WTC11 (cell line): ENCODE measurements at regions not wholly inside any gene's neighbourhood (a gene's known extent, or its start where the extent isn't known, plus 50 kb on each side); places are given as distances from the start of the nearest gene placed in this dataset.

ENCODE experiments used
- ATAC-seq: fragments of 200-7000 bp; cut with Tn5 transposase; 2 replicates; pipeline ENCODE4 v1.10.0; 2021; ENCODE audit warnings: mild to moderate bottlenecking, moderate library complexity
- CTCF ChIA-PET: fragments of 300-600 bp; sonication (Branson Sonifier 250); formaldehyde crosslinking; loops from one replicate; lab custom pipeline; 2021; ENCODE audit warnings: antibody characterized with exemption; lab: Charles Lee
- POLR2A ChIA-PET: fragments of 350-600 bp; sonication (Branson Sonifier 250); formaldehyde crosslinking; loops from one replicate; lab custom pipeline; 2021; ENCODE audit warnings: antibody characterized with exemption; lab: Charles Lee
- DNase-seq: peaks from one replicate; pipeline ENCODE4 v3.0.0; 2021; ENCODE audit warnings: low spot score
- H3K27ac Mint-ChIP-seq: 2 replicates; pipeline ENCODE4 v1.8.0; 2021; ENCODE audit warnings: mixed read lengths
- H3K27me3 Mint-ChIP-seq: 2 replicates; pipeline ENCODE4 v1.8.0; 2021; ENCODE audit warnings: low read depth, mild to moderate bottlenecking, moderate library complexity, mixed read lengths
- H3K36me3 Mint-ChIP-seq: 2 replicates; pipeline ENCODE4 v1.8.0; 2021; ENCODE audit warnings: mixed read lengths
- H3K4me1 Mint-ChIP-seq: 2 replicates; pipeline ENCODE4 v1.8.0; 2022; ENCODE audit warnings: mixed read lengths
- H3K4me3 Mint-ChIP-seq: 2 replicates; pipeline ENCODE4 v1.8.0; 2021; ENCODE audit warnings: mild to moderate bottlenecking, moderate library complexity, mixed read lengths
- H3K9me3 Mint-ChIP-seq: 2 replicates; pipeline ENCODE4 v1.8.0; 2021; ENCODE audit warnings: mixed read lengths
- EMX1 ChIP-seq: fragments of 250-450 bp; sonication (Bioruptor Pico); IDR thresholded peaks from 2 replicates; pipeline ENCODE4 v1.8.0; 2021; ENCODE audit warnings: mild to moderate bottlenecking
- FOXP1 ChIP-seq: sonication (generic); formaldehyde crosslinking; IDR thresholded peaks from 2 replicates; pipeline ENCODE4 v1.8.0; 2022; ENCODE audit warnings: missing genetic modification reagents, mild to moderate bottlenecking, moderate library complexity, borderline replicate concordance
- GTF2I ChIP-seq: fragments of 250-450 bp; sonication (Bioruptor Pico); conservative IDR thresholded peaks from 2 replicates; pipeline ENCODE4 v1.4.0; 2021; ENCODE audit warnings: mild to moderate bottlenecking
- IRF2 ChIP-seq: sonication (generic); formaldehyde crosslinking; IDR thresholded peaks from 2 replicates; pipeline ENCODE4 v1.8.0; 2022; ENCODE audit warnings: low read depth, missing genetic modification reagents, borderline replicate concordance
- JUN ChIP-seq: sonication (generic); formaldehyde crosslinking; IDR thresholded peaks from 2 replicates; pipeline ENCODE4 v1.8.0; 2023; ENCODE audit warnings: mild to moderate bottlenecking, missing genetic modification reagents
- KAT7 ChIP-seq: sonication (generic); formaldehyde crosslinking; IDR thresholded peaks from 2 replicates; pipeline ENCODE4 v1.8.1; 2023; ENCODE audit warnings: missing genetic modification reagents, mild to moderate bottlenecking, borderline replicate concordance
- MXD4 ChIP-seq: fragments of 250-450 bp; sonication (Bioruptor Pico); IDR thresholded peaks from 2 replicates; pipeline ENCODE4 v1.8.0; 2021; ENCODE audit warnings: mild to moderate bottlenecking, moderate library complexity, borderline replicate concordance
- MYBL2 ChIP-seq: sonication (generic); formaldehyde crosslinking; IDR thresholded peaks from 2 replicates; pipeline ENCODE4 v1.8.1; 2023; ENCODE audit warnings: mild to moderate bottlenecking, moderate library complexity, missing genetic modification reagents
- NFATC4 ChIP-seq: fragments of 250-450 bp; sonication (Bioruptor Pico); IDR thresholded peaks from 2 replicates; pipeline ENCODE4 v1.9.0; 2021; ENCODE audit warnings: mild to moderate bottlenecking
- NR2C2 ChIP-seq: sonication (generic); formaldehyde crosslinking; IDR thresholded peaks from 2 replicates; pipeline ENCODE4 v1.8.0; 2022; ENCODE audit warnings: mild to moderate bottlenecking, missing genetic modification reagents
- NR3C1 ChIP-seq: sonication (generic); formaldehyde crosslinking; conservative IDR thresholded peaks from 2 replicates; pipeline ENCODE4 v1.8.1; 2023; ENCODE audit warnings: low read depth, mild to moderate bottlenecking, missing genetic modification reagents
- OVOL2 ChIP-seq: fragments of 250-450 bp; sonication (Bioruptor Pico); IDR thresholded peaks from 2 replicates; pipeline ENCODE4 v1.9.0; 2021; ENCODE audit warnings: mild to moderate bottlenecking, borderline replicate concordance
- PRRX2 ChIP-seq: fragments of 250-450 bp; sonication (Bioruptor Pico); IDR thresholded peaks from 2 replicates; pipeline ENCODE4 v1.8.0; 2021; ENCODE audit warnings: mild to moderate bottlenecking
- RELA ChIP-seq: sonication (generic); formaldehyde crosslinking; IDR thresholded peaks from 2 replicates; pipeline ENCODE4 v1.8.1; 2022; ENCODE audit warnings: missing genetic modification reagents, mild to moderate bottlenecking, borderline replicate concordance
- SMAD3 ChIP-seq: sonication (generic); formaldehyde crosslinking; IDR thresholded peaks from 2 replicates; pipeline ENCODE4 v1.8.0; 2022; ENCODE audit warnings: missing genetic modification reagents, mild to moderate bottlenecking, borderline replicate concordance
- SOX15 ChIP-seq: fragments of 250-450 bp; sonication (Bioruptor Pico); IDR thresholded peaks from 2 replicates; pipeline ENCODE4 v1.9.0; 2021; ENCODE audit warnings: mild to moderate bottlenecking
- SP1 ChIP-seq: sonication (generic); formaldehyde crosslinking; conservative IDR thresholded peaks from 2 replicates; pipeline ENCODE4 v1.8.1; 2022; ENCODE audit warnings: missing genetic modification reagents
- TEAD4 ChIP-seq: sonication (generic); formaldehyde crosslinking; IDR thresholded peaks from 2 replicates; pipeline ENCODE4 v1.8.0; 2022; ENCODE audit warnings: mild to moderate bottlenecking, missing genetic modification reagents
- ZNF263 ChIP-seq: sonication (generic); formaldehyde crosslinking; IDR thresholded peaks from 2 replicates; pipeline ENCODE4 v1.8.1; 2022; ENCODE audit warnings: low read depth, mild to moderate bottlenecking, moderate library complexity, missing genetic modification reagents
- ZNF396 ChIP-seq: fragments of 250-450 bp; sonication (Bioruptor Pico); IDR thresholded peaks from 2 replicates; pipeline ENCODE4 v1.8.0; 2021; ENCODE audit warnings: mild to moderate bottlenecking, moderate library complexity, borderline replicate concordance
- TF ChIP-seq, protein P1 (sequence below): sonication (generic); formaldehyde crosslinking; IDR thresholded peaks from 2 replicates; pipeline ENCODE4 v1.8.1; 2022; ENCODE audit warnings: low read depth, missing genetic modification reagents, borderline replicate concordance
- TF ChIP-seq, protein P2 (sequence below): fragments of 250-450 bp; sonication (Bioruptor Pico); conservative IDR thresholded peaks from 2 replicates; pipeline ENCODE4 v1.9.0; 2021; ENCODE audit warnings: mild to moderate bottlenecking
- TF ChIP-seq, protein P3 (sequence below): sonication (generic); formaldehyde crosslinking; IDR thresholded peaks from 2 replicates; pipeline ENCODE4 v1.8.1; 2022; ENCODE audit warnings: low read depth, mild to moderate bottlenecking, moderate library complexity, missing genetic modification reagents, borderline replicate concordance
- TF ChIP-seq, protein P4 (sequence below): sonication (generic); formaldehyde crosslinking; IDR thresholded peaks from 2 replicates; pipeline ENCODE4 v1.8.0; 2022; ENCODE audit warnings: mild to moderate bottlenecking, missing genetic modification reagents
- TF ChIP-seq, protein P5 (sequence below): sonication (generic); formaldehyde crosslinking; IDR thresholded peaks from 2 replicates; pipeline ENCODE4 v1.8.1; 2022; ENCODE audit warnings: mild to moderate bottlenecking, missing genetic modification reagents, moderate library complexity, borderline replicate concordance
- TF ChIP-seq, protein P6 (sequence below): sonication (generic); formaldehyde crosslinking; IDR thresholded peaks from 2 replicates; pipeline ENCODE4 v1.8.1; 2023; ENCODE audit warnings: mild to moderate bottlenecking, missing genetic modification reagents

DNA sequence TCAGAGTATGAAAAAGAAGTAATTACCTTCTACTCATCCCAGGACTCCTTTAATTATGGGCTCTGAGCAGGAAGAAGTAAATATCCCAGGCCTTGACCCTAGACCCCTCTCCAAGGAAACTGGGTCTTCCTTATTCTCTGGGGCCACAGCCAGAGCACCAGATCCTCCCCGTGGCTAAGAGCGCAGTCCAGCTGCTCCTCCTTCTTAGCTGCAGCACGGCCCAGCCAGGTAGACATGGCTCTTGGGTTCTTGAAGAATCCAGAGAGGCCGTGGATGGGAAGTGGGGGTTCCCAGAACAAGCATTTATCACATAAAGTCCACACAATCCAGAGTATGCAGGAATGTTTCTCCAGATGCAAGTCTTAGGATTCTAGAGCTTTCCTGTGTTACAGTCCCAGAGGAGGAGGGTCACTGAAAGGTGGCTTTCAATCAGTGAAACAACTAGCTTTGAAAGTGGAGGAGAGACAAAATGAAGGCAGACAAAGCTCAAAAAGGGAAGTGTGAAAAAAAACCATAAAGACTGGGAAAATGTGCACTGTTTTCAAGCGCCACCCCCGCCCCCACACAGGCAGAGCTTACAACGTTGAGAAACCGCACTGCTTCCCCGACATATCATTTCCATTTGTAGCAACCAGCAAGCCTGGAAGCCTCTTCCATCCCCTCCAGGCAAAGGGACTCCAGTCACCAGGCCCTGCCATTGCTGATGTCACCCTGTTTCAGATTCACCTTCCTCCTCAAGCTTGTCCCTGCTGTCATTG is 396.5 kb upstream of the MKI67 start (continued):
- TF ChIP-seq, protein P1, sequence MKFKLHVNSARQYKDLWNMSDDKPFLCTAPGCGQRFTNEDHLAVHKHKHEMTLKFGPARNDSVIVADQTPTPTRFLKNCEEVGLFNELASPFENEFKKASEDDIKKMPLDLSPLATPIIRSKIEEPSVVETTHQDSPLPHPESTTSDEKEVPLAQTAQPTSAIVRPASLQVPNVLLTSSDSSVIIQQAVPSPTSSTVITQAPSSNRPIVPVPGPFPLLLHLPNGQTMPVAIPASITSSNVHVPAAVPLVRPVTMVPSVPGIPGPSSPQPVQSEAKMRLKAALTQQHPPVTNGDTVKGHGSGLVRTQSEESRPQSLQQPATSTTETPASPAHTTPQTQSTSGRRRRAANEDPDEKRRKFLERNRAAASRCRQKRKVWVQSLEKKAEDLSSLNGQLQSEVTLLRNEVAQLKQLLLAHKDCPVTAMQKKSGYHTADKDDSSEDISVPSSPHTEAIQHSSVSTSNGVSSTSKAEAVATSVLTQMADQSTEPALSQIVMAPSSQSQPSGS (CRISPR knock-in tag) = no peak
- TF ChIP-seq, all 79 proteins: peak for 0

DNA sequence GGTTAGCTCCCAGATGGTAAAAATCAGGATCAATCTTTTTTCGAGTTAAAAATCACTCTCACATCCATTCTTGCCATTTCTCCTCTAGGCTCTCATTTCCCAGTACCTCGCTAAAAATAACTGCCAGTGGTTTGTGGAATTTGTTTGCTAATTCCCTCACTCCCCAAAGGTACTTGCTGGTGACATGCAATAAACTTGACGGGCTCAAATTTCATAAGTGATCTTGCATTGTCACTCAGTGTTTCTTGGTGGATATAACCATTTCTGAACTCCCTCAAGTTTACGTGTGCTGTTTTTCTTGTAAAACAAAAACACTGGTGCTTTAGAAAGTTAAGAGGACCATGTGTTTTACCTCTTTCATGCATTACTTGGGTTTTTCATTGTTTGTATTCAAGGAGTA is 399.2 kb upstream of the MKI67 start:
- H3K4me3 Mint-ChIP-seq = no peak overlapping the region
- ATAC-seq (no peak), DNase-seq (no peak)
- ChIA-PET CTCF (no interaction called here), POLR2A (no interaction called here)
- H3K27me3 Mint-ChIP-seq = no peaks in the 10 kb centered on the region
- peaks cover 11% of the 10 kb centered on the region for H3K9me3 Mint-ChIP-seq
- TF ChIP-seq, protein P2, sequence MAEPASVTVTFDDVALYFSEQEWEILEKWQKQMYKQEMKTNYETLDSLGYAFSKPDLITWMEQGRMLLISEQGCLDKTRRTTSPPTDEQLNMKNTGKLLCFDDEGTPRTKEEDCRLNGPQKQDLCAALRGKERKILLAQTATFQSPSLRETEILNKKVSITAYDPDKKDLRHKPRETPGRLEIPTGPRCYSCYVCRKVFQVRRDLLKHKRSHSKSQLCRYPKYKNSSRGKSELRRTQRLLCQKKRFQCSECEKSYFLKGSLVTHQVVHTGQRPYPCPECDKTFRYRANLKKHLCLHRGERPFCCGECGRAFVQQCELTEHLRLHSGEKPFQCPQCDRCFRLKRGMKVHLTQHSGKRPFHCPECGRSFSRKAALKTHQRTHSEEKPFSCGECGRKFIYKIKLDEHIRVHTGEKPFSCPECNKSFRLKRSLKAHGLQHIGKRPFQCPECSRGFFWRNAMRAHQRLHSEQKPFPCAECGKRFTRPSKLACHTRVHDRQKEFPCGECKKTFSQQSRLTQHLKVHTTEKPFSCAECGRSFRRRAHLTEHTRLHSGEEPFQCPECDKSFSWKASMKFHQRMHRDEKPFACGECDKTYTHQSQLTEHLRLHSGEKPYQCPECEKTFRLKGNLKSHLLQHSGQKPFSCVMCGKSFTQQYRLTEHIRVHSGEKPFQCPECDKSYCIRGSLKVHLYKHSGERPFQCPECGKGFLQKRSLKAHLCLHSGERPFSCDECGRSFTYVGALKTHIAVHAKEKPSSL (CRISPR knock-in tag) = no peak
- TF ChIP-seq NR3C1 (CRISPR knock-in tag) = no peak
- no peak for TF ChIP-seq PRRX2 (CRISPR knock-in tag)
- TF ChIP-seq OVOL2 = no peak
- no peak for TF ChIP-seq IRF2 (CRISPR knock-in tag)
- TF ChIP-seq MXD4 (CRISPR knock-in tag) = no peak
- TF ChIP-seq SOX15 (CRISPR knock-in tag) = no peak
- TF ChIP-seq, protein P3, sequence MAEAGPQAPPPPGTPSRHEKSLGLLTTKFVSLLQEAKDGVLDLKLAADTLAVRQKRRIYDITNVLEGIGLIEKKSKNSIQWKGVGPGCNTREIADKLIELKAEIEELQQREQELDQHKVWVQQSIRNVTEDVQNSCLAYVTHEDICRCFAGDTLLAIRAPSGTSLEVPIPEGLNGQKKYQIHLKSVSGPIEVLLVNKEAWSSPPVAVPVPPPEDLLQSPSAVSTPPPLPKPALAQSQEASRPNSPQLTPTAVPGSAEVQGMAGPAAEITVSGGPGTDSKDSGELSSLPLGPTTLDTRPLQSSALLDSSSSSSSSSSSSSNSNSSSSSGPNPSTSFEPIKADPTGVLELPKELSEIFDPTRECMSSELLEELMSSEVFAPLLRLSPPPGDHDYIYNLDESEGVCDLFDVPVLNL = no peak
- TF ChIP-seq JUN (CRISPR knock-in tag) = no peak
- TF ChIP-seq, protein P4, sequence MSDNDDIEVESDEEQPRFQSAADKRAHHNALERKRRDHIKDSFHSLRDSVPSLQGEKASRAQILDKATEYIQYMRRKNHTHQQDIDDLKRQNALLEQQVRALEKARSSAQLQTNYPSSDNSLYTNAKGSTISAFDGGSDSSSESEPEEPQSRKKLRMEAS (CRISPR knock-in tag) = no peak
- no peak for TF ChIP-seq NR2C2 (CRISPR knock-in tag)
- TF ChIP-seq SMAD3 (CRISPR knock-in tag) = no peak
- TF ChIP-seq TEAD4 (CRISPR knock-in tag) = no peak
- TF ChIP-seq GTF2I = no peak
- no peak for TF ChIP-seq FOXP1
- TF ChIP-seq RELA = no peak
- TF ChIP-seq ZNF263 (CRISPR knock-in tag) = no peak
- no peak for TF ChIP-seq KAT7 (CRISPR knock-in tag)
- no peaks in the 10 kb centered on the region; the same call in 1 of the 2 replicates for H3K36me3 Mint-ChIP-seq
- H3K4me1 Mint-ChIP-seq = peaks cover 44% of the 10 kb centered on the region
- H3K27ac Mint-ChIP-seq = no peak overlapping the region

DNA sequence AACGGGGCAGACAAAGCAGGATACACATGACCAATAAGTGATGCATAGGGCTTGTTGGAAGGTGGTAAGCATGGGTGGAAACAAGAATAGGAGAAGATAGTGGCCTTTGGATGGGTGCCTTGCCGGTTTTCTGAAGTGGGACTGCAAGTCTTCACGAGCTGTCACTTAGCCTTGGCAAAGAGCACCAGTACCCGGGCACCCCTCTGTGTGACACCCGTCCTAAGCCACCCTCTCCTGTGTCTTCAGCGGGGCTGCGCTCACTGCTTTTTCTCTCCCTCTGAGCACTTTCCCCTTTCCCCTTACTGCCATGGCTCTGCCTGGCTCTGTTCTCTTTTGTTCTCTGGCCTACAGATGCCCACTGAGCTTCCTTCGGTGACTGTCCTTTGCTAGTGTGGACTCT is 399.7 kb upstream of the MKI67 start:
- no peak for ATAC-seq
- CTCF ChIA-PET = interaction anchor here (1.2 to 1.7 kb wide), 2 partner anchors 31 to 202 kb away, joined by 3 to 5 read pairs; no protein-coding TSS in a partner anchor
- no peaks in the 10 kb centered on the region for H3K27me3 Mint-ChIP-seq
- H3K36me3 Mint-ChIP-seq = no peaks in the 10 kb centered on the region
- no peak overlapping the region for H3K4me3 Mint-ChIP-seq
- H3K9me3 Mint-ChIP-seq = peaks cover 6% of the 10 kb centered on the region; the same call in 1 of the 2 replicates
- H3K27ac Mint-ChIP-seq = no peak overlapping the region
- no peak for DNase-seq
- POLR2A ChIA-PET = no interaction called here
- peaks cover 45% of the 10 kb centered on the region for H3K4me1 Mint-ChIP-seq
- TF ChIP-seq NFATC4 (CRISPR knock-in tag) = no peak
- no peak for TF ChIP-seq ZNF396
- TF ChIP-seq, protein P5, sequence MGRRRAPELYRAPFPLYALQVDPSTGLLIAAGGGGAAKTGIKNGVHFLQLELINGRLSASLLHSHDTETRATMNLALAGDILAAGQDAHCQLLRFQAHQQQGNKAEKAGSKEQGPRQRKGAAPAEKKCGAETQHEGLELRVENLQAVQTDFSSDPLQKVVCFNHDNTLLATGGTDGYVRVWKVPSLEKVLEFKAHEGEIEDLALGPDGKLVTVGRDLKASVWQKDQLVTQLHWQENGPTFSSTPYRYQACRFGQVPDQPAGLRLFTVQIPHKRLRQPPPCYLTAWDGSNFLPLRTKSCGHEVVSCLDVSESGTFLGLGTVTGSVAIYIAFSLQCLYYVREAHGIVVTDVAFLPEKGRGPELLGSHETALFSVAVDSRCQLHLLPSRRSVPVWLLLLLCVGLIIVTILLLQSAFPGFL (CRISPR knock-in tag) = no peak
- TF ChIP-seq EMX1 (CRISPR knock-in tag) = no peak
- TF ChIP-seq NR2C2 (CRISPR knock-in tag) = no peak
- TF ChIP-seq SP1 (CRISPR knock-in tag) = no peak
- TF ChIP-seq, protein P6, sequence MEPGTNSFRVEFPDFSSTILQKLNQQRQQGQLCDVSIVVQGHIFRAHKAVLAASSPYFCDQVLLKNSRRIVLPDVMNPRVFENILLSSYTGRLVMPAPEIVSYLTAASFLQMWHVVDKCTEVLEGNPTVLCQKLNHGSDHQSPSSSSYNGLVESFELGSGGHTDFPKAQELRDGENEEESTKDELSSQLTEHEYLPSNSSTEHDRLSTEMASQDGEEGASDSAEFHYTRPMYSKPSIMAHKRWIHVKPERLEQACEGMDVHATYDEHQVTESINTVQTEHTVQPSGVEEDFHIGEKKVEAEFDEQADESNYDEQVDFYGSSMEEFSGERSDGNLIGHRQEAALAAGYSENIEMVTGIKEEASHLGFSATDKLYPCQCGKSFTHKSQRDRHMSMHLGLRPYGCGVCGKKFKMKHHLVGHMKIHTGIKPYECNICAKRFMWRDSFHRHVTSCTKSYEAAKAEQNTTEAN (CRISPR knock-in tag) = no peak
- no peak for TF ChIP-seq MYBL2 (CRISPR knock-in tag)
- TF ChIP-seq ZNF263 (CRISPR knock-in tag) = no peak
